ENCODE measurements at regions not wholly inside any gene's neighbourhood (a gene's known extent, or its start where the extent isn't known, plus 50 kb on each side); places are given as distances from the start of the nearest gene placed in this dataset.
A peak's percentile ranks its signal among the peaks of the same experiment; 100 is the strongest.

- H4K8ac ChIP-seq (ENCODE audit: low read depth, low read length) = no peak overlapping the region
- H3K9ac ChIP-seq (ENCODE audit: low read depth, low read length, poor library complexity) = no peak overlapping the region
- H4K91ac ChIP-seq (ENCODE audit: low read depth, low read length, poor library complexity) = no peak overlapping the region
- no peak overlapping the region for H3K4me3 ChIP-seq (ENCODE audit: low read length in 2 of 2)
- no peak overlapping the region for H3K4ac ChIP-seq (ENCODE audit: low read length)
- H3K4me2 ChIP-seq (ENCODE audit: insufficient read depth, low read length, poor library complexity, severe bottlenecking) = no peak overlapping the region
- H3K27me3 ChIP-seq (ENCODE audit: control insufficient read depth in 3 of 3, insufficient read depth in 3 of 3, low read depth in 1 of 3, low read length in 3 of 3) = no peaks in the 10 kb centered on the region
- no peak overlapping the region for H3K27ac ChIP-seq (replicated peaks; ENCODE audit: low read length)
- H3K23ac ChIP-seq (ENCODE audit: low read depth, low read length, poor library complexity) = no peak overlapping the region
- no CpG with 5 or more reads among the region's 6 CpGs for WGBS, 2 donors (ENCODE audit: extremely low coverage in 2 of 2, insufficient read length in 2 of 2, insufficient replicate concordance in 1 of 2)
- no peak overlapping the region for H2AFZ ChIP-seq (ENCODE audit: low read length)
- H3K36me3 ChIP-seq (replicated peaks in 1 of 2; ENCODE audit: control insufficient read depth in 2 of 2, insufficient read depth in 2 of 2, low read length in 2 of 2) = no peaks in the 10 kb centered on the region
- peaks cover 1 to 4% of the 10 kb centered on the region in 2 donors for H3K4me1 ChIP-seq (ENCODE audit: control insufficient read depth in 2 of 2, insufficient read depth in 1 of 2, low read depth in 1 of 2, low read length in 2 of 2)
- H2BK12ac ChIP-seq (ENCODE audit: low read length) = no peak overlapping the region
- H3K9me3 ChIP-seq (replicated peaks in 1 of 2; ENCODE audit: control insufficient read depth in 2 of 2, insufficient read depth in 1 of 2, low read depth in 1 of 2, low read length in 2 of 2) = peaks cover 6 to 14% of the 10 kb centered on the region in 2 donors
- H2BK15ac ChIP-seq (ENCODE audit: low read length) = no peak overlapping the region
- H2BK5ac ChIP-seq (ENCODE audit: low read length) = no peak overlapping the region
- DNase-seq (ENCODE audit: low spot score) = no peak
- no peak overlapping the region for H2BK120ac ChIP-seq (ENCODE audit: low read depth, low read length)
- no peaks in the 10 kb centered on the region for H3K79me1 ChIP-seq (ENCODE audit: low read depth, low read length)
- no peak overlapping the region for H3K14ac ChIP-seq (ENCODE audit: low read length)
- H3K18ac ChIP-seq (ENCODE audit: low read length) = no peak overlapping the region
- no peak overlapping the region for H2AK5ac ChIP-seq (ENCODE audit: low read depth, low read length)
Observed at GRCh38 chr2:217283460-217283859, 423.6 kb upstream of the TNP1 start.

- Histone ChIP-seq H2AFZ (ENCODE audit: low read length) (no peak overlapping the region), H4K91ac (ENCODE audit: low read depth, low read length, poor library complexity) (no peak overlapping the region), H3K18ac (ENCODE audit: low read length) (no peak overlapping the region), H3K9ac (ENCODE audit: low read depth, low read length, poor library complexity) (no peak overlapping the region), H3K23ac (ENCODE audit: low read depth, low read length, poor library complexity) (no peak overlapping the region), H2BK120ac (ENCODE audit: low read depth, low read length) (no peak overlapping the region), H3K27ac (replicated peaks; ENCODE audit: low read length) (no peak overlapping the region), H2BK12ac (ENCODE audit: low read length) (no peak overlapping the region), H3K14ac (ENCODE audit: low read length) (no peak overlapping the region), H3K4me1 (ENCODE audit: control insufficient read depth in 2 of 2, insufficient read depth in 1 of 2, low read depth in 1 of 2, low read length in 2 of 2) (peaks cover 4% of the 10 kb centered on the region in 2 donors), H3K4me3 (ENCODE audit: low read length in 2 of 2) (no peak overlapping the region), H4K8ac (ENCODE audit: low read depth, low read length) (no peak overlapping the region), H3K79me1 (ENCODE audit: low read depth, low read length) (no peaks in the 10 kb centered on the region), H3K27me3 (ENCODE audit: control insufficient read depth in 3 of 3, insufficient read depth in 3 of 3, low read depth in 1 of 3, low read length in 3 of 3) (no peaks in the 10 kb centered on the region), H2AK5ac (ENCODE audit: low read depth, low read length) (no peak overlapping the region), H3K4me2 (ENCODE audit: insufficient read depth, low read length, poor library complexity, severe bottlenecking) (no peak overlapping the region), H3K4ac (ENCODE audit: low read length) (no peak overlapping the region), H3K9me3 (replicated peaks in 1 of 2; ENCODE audit: control insufficient read depth in 2 of 2, insufficient read depth in 1 of 2, low read depth in 1 of 2, low read length in 2 of 2) (peaks cover 0 to 4% of the 10 kb centered on the region in 2 donors), H2BK15ac (ENCODE audit: low read length) (no peak overlapping the region), H3K36me3 (replicated peaks in 1 of 2; ENCODE audit: control insufficient read depth in 2 of 2, insufficient read depth in 2 of 2, low read length in 2 of 2) (no peaks in the 10 kb centered on the region), H2BK5ac (ENCODE audit: low read length) (no peak overlapping the region)
- no CpG with 5 or more reads among the region's 2 CpGs for WGBS, 2 donors (ENCODE audit: extremely low coverage in 2 of 2, insufficient read length in 2 of 2, insufficient replicate concordance in 1 of 2)
- DNase-seq (ENCODE audit: low spot score) = no peak
Observed at GRCh38 chr2:217282531-217282930, 422.7 kb upstream of the TNP1 start.

GRCh38 chr2:217279556-217279955 is 419.7 kb upstream of the TNP1 start:
- H2AK5ac ChIP-seq (ENCODE audit: low read depth, low read length) = no peak overlapping the region
- no peak overlapping the region for H3K14ac ChIP-seq (ENCODE audit: low read length)
- H3K4ac ChIP-seq (ENCODE audit: low read length) = no peak overlapping the region
- H3K9ac ChIP-seq (ENCODE audit: low read depth, low read length, poor library complexity) = no peak overlapping the region
- no peak overlapping the region for H2BK5ac ChIP-seq (ENCODE audit: low read length)
- H2BK15ac ChIP-seq (ENCODE audit: low read length) = no peak overlapping the region
- H4K91ac ChIP-seq (ENCODE audit: low read depth, low read length, poor library complexity) = no peak overlapping the region
- no peak overlapping the region for H4K8ac ChIP-seq (ENCODE audit: low read depth, low read length)
- H3K9me3 ChIP-seq (replicated peaks in 1 of 2; ENCODE audit: control insufficient read depth in 2 of 2, insufficient read depth in 1 of 2, low read depth in 1 of 2, low read length in 2 of 2) = no peaks in the 10 kb centered on the region
- H3K18ac ChIP-seq (ENCODE audit: low read length) = no peak overlapping the region
- no peaks in the 10 kb centered on the region for H3K79me1 ChIP-seq (ENCODE audit: low read depth, low read length)
- no peaks in the 10 kb centered on the region for H3K36me3 ChIP-seq (replicated peaks in 1 of 2; ENCODE audit: control insufficient read depth in 2 of 2, insufficient read depth in 2 of 2, low read length in 2 of 2)
- peak overlapping the region; percentile 63 for H2AFZ ChIP-seq (ENCODE audit: low read length)
- H3K23ac ChIP-seq (ENCODE audit: low read depth, low read length, poor library complexity) = no peak overlapping the region
- H2BK12ac ChIP-seq (ENCODE audit: low read length) = no peak overlapping the region
- no peaks in the 10 kb centered on the region for H3K27me3 ChIP-seq (ENCODE audit: control insufficient read depth in 3 of 3, insufficient read depth in 3 of 3, low read depth in 1 of 3, low read length in 3 of 3)
- H2BK120ac ChIP-seq (ENCODE audit: low read depth, low read length) = no peak overlapping the region
- H3K27ac ChIP-seq (replicated peaks; ENCODE audit: low read length) = no peak overlapping the region
- no peak overlapping the region for H3K4me3 ChIP-seq (ENCODE audit: low read length in 2 of 2)
- no peak overlapping the region for H3K4me2 ChIP-seq (ENCODE audit: insufficient read depth, low read length, poor library complexity, severe bottlenecking)
- no peak for DNase-seq (ENCODE audit: low spot score)
- H3K4me1 ChIP-seq (ENCODE audit: control insufficient read depth in 2 of 2, insufficient read depth in 1 of 2, low read depth in 1 of 2, low read length in 2 of 2) = peaks cover 4% of the 10 kb centered on the region in 2 donors

- no peak overlapping the region for H3K14ac ChIP-seq (ENCODE audit: low read length)
Observed at GRCh38 chr2:217279140-217279539, 419.3 kb upstream of the TNP1 start.

More at GRCh38 chr2:217279140-217279539, 419.3 kb upstream of the TNP1 start:
- Histone ChIP-seq H3K9me3 (replicated peaks in 1 of 2; ENCODE audit: control insufficient read depth in 2 of 2, insufficient read depth in 1 of 2, low read depth in 1 of 2, low read length in 2 of 2) (no peaks in the 10 kb centered on the region), H2BK12ac (ENCODE audit: low read length) (no peak overlapping the region), H2BK120ac (ENCODE audit: low read depth, low read length) (no peak overlapping the region), H2AFZ (ENCODE audit: low read length) (peak overlapping the region; percentile 63), H3K4me3 (ENCODE audit: low read length in 2 of 2) (no peak overlapping the region), H3K36me3 (replicated peaks in 1 of 2; ENCODE audit: control insufficient read depth in 2 of 2, insufficient read depth in 2 of 2, low read length in 2 of 2) (no peaks in the 10 kb centered on the region), H3K4me2 (ENCODE audit: insufficient read depth, low read length, poor library complexity, severe bottlenecking) (no peak overlapping the region), H2AK5ac (ENCODE audit: low read depth, low read length) (no peak overlapping the region), H2BK5ac (ENCODE audit: low read length) (no peak overlapping the region), H3K27me3 (ENCODE audit: control insufficient read depth in 3 of 3, insufficient read depth in 3 of 3, low read depth in 1 of 3, low read length in 3 of 3) (no peaks in the 10 kb centered on the region), H4K8ac (ENCODE audit: low read depth, low read length) (no peak overlapping the region), H3K4me1 (ENCODE audit: control insufficient read depth in 2 of 2, insufficient read depth in 1 of 2, low read depth in 1 of 2, low read length in 2 of 2) (peaks cover 4% of the 10 kb centered on the region in 2 donors), H3K27ac (replicated peaks; ENCODE audit: low read length) (no peak overlapping the region), H3K79me1 (ENCODE audit: low read depth, low read length) (no peaks in the 10 kb centered on the region), H4K91ac (ENCODE audit: low read depth, low read length, poor library complexity) (no peak overlapping the region), H3K9ac (ENCODE audit: low read depth, low read length, poor library complexity) (no peak overlapping the region), H3K23ac (ENCODE audit: low read depth, low read length, poor library complexity) (no peak overlapping the region), H3K18ac (ENCODE audit: low read length) (no peak overlapping the region), H2BK15ac (ENCODE audit: low read length) (no peak overlapping the region), H3K4ac (ENCODE audit: low read length) (no peak overlapping the region)
- WGBS, 2 donors (ENCODE audit: extremely low coverage in 2 of 2, insufficient read length in 2 of 2, insufficient replicate concordance in 1 of 2) = no CpG with 5 or more reads among the region's 3 CpGs
- no peak for DNase-seq (ENCODE audit: low spot score)

Measured in neuronal stem cell (in vitro differentiated cells).